GM13976 (cell line): ENCODE measurements at regions not wholly inside any gene's neighbourhood (a gene's known extent, or its start where the extent isn't known, plus 50 kb on each side); places are given as distances from the start of the nearest gene placed in this dataset.

Source experiments
- DNase-seq: peaks from one replicate; pipeline ENCODE4 v3.0.0; 2012; ENCODE audit warnings: low spot score
- in situ Hi-C: fragments of 300-500 bp; cut with MboI; formaldehyde crosslinking; loops from one replicate; pipeline ENCODE4 v1.12.0; 2022; ENCODE audit warnings: low sequenced_read_pairs, mixed read lengths, inconsistent platforms; ENCODE audit not compliant: unreplicated experiment
- TF ChIP-seq, protein P1 (sequence below): IDR thresholded peaks from 2 replicates; pipeline ENCODE4 v1.5.1; 2012; ENCODE audit warnings: borderline replicate concordance, mild to moderate bottlenecking; ENCODE audit not compliant: insufficient read depth; ENCODE audit errors: extremely low read depth, missing control alignments, control extremely low read depth

DNA sequence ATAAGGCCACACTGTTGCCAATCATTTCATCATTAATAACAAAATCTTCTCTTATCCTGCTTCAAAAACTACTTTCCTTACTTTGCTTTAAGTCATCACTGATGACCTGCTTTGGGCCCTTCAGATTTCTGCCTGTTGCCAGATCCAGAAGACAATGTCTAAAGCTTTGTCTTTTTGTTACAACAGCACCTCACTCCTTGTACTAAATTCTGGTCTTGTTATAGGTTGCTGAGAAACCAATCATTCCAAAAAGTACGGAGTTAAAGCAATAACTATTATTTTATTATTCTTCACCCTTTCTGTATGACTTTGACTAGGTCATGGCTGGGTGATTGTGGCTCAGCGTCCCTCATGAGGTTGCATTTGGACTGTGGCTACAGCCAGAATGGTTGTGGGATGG is 633.5 kb downstream of the PTPRU start:
- in situ Hi-C loops, result no loop called here
- TF ChIP-seq, protein P1, sequence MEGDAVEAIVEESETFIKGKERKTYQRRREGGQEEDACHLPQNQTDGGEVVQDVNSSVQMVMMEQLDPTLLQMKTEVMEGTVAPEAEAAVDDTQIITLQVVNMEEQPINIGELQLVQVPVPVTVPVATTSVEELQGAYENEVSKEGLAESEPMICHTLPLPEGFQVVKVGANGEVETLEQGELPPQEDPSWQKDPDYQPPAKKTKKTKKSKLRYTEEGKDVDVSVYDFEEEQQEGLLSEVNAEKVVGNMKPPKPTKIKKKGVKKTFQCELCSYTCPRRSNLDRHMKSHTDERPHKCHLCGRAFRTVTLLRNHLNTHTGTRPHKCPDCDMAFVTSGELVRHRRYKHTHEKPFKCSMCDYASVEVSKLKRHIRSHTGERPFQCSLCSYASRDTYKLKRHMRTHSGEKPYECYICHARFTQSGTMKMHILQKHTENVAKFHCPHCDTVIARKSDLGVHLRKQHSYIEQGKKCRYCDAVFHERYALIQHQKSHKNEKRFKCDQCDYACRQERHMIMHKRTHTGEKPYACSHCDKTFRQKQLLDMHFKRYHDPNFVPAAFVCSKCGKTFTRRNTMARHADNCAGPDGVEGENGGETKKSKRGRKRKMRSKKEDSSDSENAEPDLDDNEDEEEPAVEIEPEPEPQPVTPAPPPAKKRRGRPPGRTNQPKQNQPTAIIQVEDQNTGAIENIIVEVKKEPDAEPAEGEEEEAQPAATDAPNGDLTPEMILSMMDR, result no peak
- no peak for DNase-seq

DNA sequence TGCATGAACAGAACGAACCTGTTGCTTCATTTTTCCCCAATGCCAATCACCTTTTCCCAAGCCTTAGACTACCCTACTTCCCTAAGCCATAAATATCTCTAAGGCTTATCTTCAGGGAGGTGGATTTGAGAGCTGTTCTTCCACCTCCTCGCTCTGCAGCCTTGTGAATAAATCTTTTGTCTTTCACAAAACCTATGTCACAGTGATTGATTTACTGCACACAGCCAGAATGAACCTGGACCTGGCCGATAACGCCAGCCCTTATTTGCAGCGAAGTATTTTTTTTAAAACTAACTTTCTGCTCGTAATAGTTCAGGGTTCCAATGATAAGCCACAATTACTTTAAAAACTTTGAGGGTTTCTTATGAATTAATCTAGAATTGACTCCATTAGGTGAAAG is 632.6 kb downstream of the PTPRU start:
- TF ChIP-seq, protein P1, result no peak
- in situ Hi-C loops, result no loop called here
- no peak for DNase-seq

DNA sequence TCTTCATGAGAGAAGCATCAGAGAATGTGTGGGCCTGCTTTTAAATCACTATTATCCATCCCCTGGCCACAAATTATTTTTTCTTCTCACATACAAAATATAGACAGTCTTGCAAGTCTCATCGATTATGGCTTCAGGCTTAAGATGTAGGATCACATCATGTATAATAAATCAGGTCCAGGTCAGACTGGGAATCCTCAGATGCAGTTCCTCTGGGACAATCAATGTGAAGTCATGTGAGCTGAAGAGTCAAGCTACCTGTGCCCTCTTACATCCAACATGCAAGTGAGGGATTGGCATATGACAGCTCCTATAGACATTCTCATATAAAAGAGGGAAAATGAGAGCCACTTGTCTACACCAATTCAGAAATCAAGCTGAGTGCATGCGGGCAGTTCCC is 631.8 kb downstream of the PTPRU start:
- in situ Hi-C loops, result no loop called here
- TF ChIP-seq, protein P1, result no peak
- no peak for DNase-seq

DNA sequence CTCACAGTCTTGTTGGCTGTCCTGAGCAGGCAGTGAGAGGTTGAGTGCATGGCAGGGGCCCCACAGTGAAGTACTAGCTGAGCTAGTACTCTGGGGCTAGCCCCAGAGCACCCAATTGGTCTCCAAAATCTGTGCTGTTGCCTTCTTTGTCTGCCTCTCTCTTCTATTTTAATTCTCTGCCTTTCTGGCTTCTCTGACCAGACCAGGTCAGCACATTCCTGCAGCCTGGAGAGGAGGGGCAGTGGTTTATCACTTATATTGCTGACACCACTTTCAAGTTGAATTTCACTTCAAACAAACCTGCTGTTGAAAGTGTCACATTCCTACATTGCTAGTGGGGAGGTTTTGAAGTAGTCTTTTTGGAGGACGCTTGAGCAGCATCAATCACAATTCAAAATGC is 628.7 kb downstream of the PTPRU start:
- no peak for DNase-seq
- TF ChIP-seq, protein P1, result no peak
- in situ Hi-C loops, result no loop called here

DNA sequence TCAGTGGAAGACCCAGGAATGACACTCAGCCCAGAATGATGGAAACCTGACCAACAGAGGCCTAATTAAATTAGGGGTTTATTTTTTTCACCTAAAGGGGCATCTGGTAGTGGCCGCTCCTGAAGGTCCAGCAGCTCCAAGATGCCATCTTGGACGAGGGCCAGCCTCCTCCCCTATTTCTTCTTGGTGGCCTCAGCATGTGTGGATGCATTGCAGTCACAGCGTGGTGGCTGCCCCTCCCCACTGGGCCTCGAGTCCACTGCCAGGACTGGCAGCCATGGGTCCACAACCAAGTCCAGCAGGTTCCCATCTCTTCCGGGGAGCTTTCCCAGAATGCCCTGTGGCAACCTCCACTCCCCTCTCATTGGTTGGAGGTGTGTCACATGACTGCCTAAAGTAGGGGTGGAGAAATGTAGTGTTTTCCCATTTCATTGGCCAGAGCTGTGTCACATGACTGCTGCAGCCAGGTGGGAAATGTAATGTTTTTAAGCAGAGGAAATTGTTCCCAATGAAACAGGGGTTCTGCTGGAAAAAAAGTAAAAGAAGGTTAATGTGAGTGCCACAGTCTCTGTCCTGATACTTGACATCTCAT is 628.2 kb downstream of the PTPRU start:
- in situ Hi-C loops, result no loop called here
- no peak for DNase-seq
- TF ChIP-seq, protein P1, result no peak

DNA sequence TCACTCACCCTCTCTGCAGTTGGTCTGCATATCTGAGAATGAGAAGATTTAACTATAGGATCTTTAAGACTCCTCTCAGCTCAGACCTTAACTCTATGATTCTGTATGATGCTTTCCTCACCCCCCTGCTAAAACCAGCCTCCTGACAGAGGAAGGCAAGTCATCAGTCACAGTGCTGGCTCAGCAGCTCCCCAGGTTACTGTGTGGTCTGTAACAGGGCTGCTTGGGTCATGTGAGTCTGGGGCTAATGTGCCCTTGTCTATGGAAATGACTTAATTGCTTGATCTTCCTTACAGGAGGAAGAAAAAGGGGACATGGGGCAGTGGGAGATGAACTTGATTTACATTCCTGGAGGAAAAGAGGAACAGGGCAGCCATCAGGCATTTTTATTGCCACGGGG is 625.6 kb downstream of the PTPRU start:
- TF ChIP-seq, protein P1, result no peak
- in situ Hi-C loops, result no loop called here
- DNase-seq, result no peak

DNA sequence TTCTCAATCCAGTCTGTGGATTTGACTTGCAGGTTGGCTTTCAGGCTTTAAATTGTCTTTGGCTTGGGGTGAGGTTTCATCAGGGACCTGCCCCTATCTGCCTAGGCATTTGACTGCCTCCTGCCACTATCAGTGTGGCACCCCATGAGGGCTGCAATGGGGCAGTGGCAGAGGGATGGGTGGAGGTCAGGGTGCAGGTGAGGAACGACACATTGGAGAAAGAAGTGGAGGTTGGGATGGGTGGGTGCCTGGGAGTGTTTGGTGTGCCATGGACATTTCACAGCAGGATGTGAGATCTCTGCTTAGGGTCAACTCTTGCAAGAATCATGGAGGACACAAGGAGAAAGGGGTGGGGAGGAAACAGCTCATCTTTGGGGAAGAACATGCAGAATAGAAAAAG is 625.1 kb downstream of the PTPRU start:
- TF ChIP-seq, protein P1, result no peak
- no peak for DNase-seq
- in situ Hi-C loops, result no loop called here
